IgD-negative memory B cell (primary cell): ENCODE measurements at regions not wholly inside any gene's neighbourhood (a gene's known extent, or its start where the extent isn't known, plus 50 kb on each side); places are given as distances from the start of the nearest gene placed in this dataset.

Source experiments
- H3K27ac Mint-ChIP-seq, 3 donors: one replicate each; pipeline ENCODE4 v1.8.0; 2020 to 2022; ENCODE audit warnings: mild to moderate bottlenecking in 3 of 3, mixed read lengths in 3 of 3, moderate library complexity in 1 of 3
- H3K27me3 Mint-ChIP-seq: one replicate; pipeline ENCODE4 v1.8.0; 2021; ENCODE audit warnings: mixed read lengths
- H3K36me3 Mint-ChIP-seq: one replicate; pipeline ENCODE4 v1.8.0; 2020; ENCODE audit warnings: mild to moderate bottlenecking, mixed read lengths
- H3K4me1 Mint-ChIP-seq, 3 donors: one replicate each; pipeline ENCODE4 v1.8.0; 2020 to 2022; ENCODE audit warnings: mixed read lengths in 3 of 3, mild to moderate bottlenecking in 1 of 3
- H3K4me3 Mint-ChIP-seq, 4 donors: one replicate each; pipeline ENCODE4 v1.8.0; 2020 to 2022; ENCODE audit warnings: mild to moderate bottlenecking in 4 of 4, mixed read lengths in 4 of 4, moderate library complexity in 3 of 4
- H3K9me3 Mint-ChIP-seq, 3 donors: one replicate each; pipeline ENCODE4 v1.8.0; 2020 to 2021; ENCODE audit warnings: mixed read lengths in 3 of 3, mild to moderate bottlenecking in 1 of 3

DNA sequence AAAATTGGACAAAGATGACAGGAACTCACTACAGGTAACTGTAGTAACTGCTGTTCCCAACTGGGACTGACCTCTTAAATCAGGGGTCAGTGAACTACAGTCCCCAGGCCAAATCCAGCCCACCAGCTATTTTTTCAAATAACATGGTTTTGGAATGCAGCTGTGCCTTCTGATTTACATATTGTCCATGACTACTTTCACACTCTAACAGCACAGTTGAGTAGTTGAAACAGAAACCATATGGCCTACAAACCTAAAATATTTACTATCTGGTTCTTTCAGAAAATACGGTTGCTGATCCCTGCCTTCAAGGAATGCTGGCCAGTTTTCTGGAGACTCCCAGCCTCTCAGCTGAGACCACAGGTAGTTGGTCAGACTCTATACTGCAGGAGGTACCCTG, 161.5 kb upstream of the PRNP start:
- Mint-ChIP-seq H3K27me3 (peaks cover 5% of the 10 kb centered on the region), H3K36me3 (peaks cover 2% of the 10 kb centered on the region), H3K4me1 (no peaks in the 10 kb centered on the region), H3K4me3 (no peak overlapping the region), H3K9me3 (peaks cover 6 to 27% (median 20%) of the 10 kb centered on the region in 3 donors), H3K27ac (no peak overlapping the region)

DNA sequence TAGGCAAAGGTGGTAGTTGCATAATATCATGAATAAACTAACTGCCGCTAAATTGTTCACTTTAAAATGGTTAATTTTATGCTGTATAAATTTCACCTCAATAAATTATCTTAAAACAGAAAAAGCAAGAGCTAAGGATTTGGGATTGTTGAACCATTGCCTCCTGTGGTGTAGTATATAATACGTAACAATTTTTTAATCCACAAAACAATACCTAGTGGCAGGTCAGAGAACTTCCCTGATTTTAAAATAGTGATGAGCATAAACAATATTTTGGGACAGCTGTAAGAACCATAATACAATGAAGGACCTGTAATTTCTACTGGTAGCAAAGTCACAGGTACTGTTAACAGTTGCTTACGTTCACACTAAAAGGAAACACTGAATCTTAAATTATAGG, 161.9 kb upstream of the PRNP start:
- peaks cover 6% of the 10 kb centered on the region for H3K27me3 Mint-ChIP-seq
- H3K36me3 Mint-ChIP-seq = peaks cover 3% of the 10 kb centered on the region
- H3K27ac Mint-ChIP-seq = no peak overlapping the region
- peaks cover 5 to 22% (median 20%) of the 10 kb centered on the region in 3 donors for H3K9me3 Mint-ChIP-seq
- H3K4me3 Mint-ChIP-seq = no peak overlapping the region
- no peaks in the 10 kb centered on the region for H3K4me1 Mint-ChIP-seq

DNA sequence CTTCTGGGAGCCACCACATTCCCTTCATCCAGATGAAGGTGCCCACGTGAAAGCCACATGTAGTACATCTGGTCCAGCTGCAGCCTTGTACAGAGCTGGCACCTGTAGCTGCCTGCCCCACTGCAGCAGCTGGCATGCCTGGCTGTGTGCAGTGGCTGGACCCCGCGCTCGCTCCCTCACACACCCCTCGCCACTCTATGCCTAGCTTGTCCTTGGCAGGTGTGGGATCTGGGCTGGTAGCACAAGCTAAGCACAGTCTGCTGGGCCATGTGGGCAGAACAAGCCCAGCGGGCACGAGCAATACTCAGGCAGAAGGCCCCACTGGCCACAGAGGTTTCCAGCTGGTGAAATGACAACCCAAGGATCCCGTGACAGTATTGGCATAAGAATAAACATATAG, 163.9 kb upstream of the PRNP start:
- Mint-ChIP-seq H3K4me1 (no peaks in the 10 kb centered on the region), H3K27me3 (peaks cover 8% of the 10 kb centered on the region), H3K4me3 (no peak overlapping the region), H3K9me3 (peaks cover 2 to 12% (median 7%) of the 10 kb centered on the region in 3 donors), H3K36me3 (peaks cover 3% of the 10 kb centered on the region), H3K27ac (no peak overlapping the region)

DNA sequence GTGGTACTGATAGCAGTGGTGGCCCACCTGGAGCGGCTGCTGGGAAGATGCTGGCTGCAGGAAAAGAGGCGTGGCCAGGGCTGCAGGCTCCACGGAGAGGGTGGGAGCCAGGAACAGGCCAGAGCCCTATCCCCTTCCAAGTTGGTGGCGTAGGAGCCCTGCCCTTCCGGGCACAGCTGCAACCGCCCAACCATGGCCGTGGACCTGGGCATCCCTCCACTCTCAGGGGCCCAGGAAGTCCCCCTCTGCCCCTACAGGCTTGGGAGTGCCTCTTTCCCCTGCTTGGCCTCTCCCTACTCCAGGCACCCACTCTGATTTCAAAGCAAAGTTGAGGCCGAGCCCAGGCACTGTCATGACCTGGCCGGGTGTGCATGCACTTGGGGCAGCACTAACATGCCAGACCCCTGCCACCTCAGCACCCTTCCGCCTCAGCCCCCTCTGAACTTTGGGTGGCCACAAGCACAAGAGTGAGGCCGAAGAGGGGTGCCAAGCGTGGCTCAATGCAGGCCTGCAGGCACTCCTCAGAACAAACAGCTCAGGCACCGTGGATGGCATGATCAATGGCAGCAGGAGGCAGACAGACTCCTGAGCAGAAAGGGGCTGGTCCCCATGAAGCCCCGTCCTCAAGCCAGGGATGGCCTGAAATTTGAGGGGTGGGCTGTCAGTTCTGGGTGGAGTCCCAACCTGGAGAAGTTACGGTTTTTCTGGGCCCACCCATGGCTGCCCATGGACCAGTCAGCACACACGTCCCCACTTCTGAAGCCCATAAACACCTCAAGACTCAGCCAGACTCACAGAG, 164.9 kb upstream of the PRNP start:
- Mint-ChIP-seq H3K27ac (no peak overlapping the region), H3K9me3 (peaks cover 3 to 8% (median 7%) of the 10 kb centered on the region in 3 donors), H3K27me3 (peaks cover 6% of the 10 kb centered on the region), H3K36me3 (peaks cover 3% of the 10 kb centered on the region), H3K4me1 (no peaks in the 10 kb centered on the region), H3K4me3 (no peak overlapping the region)

DNA sequence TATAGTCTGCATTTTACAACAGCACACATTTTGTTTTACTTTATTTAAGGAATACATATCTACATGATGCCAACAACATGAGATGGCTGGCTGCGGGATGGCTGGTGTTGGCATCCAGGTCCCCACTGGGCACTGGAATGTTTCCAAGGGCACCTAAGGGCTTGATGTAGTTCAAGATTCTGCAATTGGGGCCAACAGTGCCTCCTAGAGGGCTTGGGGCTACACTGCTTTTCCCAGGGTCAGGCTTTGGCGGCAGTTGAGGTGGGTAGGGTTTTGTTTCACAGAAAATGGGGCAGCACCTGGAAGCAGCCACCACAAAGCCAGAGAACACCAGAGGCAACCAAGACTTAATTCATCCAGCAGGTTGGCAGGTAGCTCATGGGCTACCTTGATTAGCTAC, 166.7 kb upstream of the PRNP start:
- H3K9me3 Mint-ChIP-seq = peaks cover 5 to 8% (median 7%) of the 10 kb centered on the region in 3 donors
- H3K36me3 Mint-ChIP-seq = peaks cover 3% of the 10 kb centered on the region
- no peaks in the 10 kb centered on the region for H3K4me1 Mint-ChIP-seq
- no peak overlapping the region for H3K4me3 Mint-ChIP-seq
- peaks cover 9% of the 10 kb centered on the region for H3K27me3 Mint-ChIP-seq
- H3K27ac Mint-ChIP-seq = no peak overlapping the region

DNA sequence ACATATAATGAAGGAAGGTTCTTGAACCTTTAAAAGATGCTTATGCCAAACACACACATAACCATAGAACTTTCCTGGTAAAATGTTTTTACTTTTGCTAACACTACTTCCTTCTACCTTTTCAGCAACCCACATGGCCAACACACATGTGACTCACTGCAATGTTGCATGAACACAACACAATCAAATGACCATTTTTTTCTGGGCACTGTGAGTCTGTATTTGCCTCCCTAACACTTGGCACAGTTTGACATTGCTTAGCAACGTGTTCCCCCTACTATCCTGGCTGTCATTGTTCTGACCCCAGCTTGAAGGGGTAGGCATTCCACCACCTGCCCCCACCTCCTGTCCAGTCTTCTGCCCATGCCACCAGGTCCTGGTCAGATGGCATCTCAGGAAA, 169.4 kb upstream of the PRNP start:
- peaks cover 0 to 7% (median 3%) of the 10 kb centered on the region in 3 donors for H3K9me3 Mint-ChIP-seq
- no peak overlapping the region for H3K4me3 Mint-ChIP-seq
- H3K4me1 Mint-ChIP-seq = no peaks in the 10 kb centered on the region
- peaks cover 1% of the 10 kb centered on the region for H3K36me3 Mint-ChIP-seq
- H3K27ac Mint-ChIP-seq = peak overlapping the region in 1 of 3 donors; percentile 48
- peaks cover 9% of the 10 kb centered on the region for H3K27me3 Mint-ChIP-seq

DNA sequence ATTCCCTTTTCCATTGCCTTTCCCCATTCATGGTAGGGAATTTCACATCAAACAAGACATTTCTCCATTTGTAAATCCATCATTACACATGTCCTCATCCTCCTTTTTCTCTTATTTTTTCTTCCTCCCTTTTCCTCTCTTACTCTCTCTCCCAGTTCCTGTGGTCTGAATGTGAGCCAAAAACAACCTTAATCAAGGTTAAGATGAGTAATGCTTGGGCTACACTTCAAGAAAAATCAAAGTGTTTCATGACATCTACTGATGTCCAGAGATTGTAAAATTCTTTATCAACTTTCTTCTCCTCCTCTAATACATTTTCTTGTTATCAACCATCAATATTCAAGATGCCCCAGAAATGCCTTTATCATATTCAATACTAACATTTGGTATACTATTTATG, 172.5 kb upstream of the PRNP start:
- peaks cover 5% of the 10 kb centered on the region for H3K27me3 Mint-ChIP-seq
- H3K4me1 Mint-ChIP-seq = no peaks in the 10 kb centered on the region
- H3K9me3 Mint-ChIP-seq = peaks cover 3 to 7% (median 6%) of the 10 kb centered on the region in 3 donors
- H3K4me3 Mint-ChIP-seq = no peak overlapping the region
- no peaks in the 10 kb centered on the region for H3K36me3 Mint-ChIP-seq
- H3K27ac Mint-ChIP-seq = no peak overlapping the region

DNA sequence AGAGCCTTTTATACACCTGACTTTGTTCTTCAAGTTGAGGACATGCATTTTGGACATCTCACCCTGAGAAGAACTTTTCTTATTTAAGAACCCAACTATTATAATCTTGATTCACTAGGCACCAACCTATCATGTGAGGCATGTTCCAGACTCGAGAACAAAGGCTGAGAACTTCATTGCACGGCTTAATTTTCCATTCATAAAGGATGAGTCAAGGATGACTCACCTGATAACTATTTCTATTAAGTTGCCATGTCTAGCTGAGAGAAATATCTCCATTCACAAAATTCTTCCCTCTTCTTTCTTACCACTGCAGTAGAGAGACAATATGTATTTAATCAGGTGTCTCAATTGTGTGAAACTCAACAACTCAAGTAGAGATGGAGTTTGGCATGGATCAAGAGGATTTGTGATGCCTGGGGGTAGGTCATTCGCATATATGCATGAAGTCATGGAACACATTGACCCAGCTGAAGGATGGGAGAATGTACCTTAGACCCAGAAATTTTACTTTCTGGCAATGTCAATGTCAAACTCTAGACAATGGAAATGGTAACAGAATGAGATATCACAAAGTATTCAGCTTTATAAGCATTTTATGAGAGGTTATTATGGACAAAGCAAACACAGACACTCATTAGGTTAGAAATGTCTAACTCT, 173.2 kb upstream of the PRNP start:
- Mint-ChIP-seq H3K4me3 (no peak overlapping the region), H3K4me1 (no peaks in the 10 kb centered on the region), H3K36me3 (no peaks in the 10 kb centered on the region), H3K27ac (no peak overlapping the region), H3K9me3 (peaks cover 3 to 7% (median 6%) of the 10 kb centered on the region in 3 donors), H3K27me3 (peaks cover 5% of the 10 kb centered on the region)

DNA sequence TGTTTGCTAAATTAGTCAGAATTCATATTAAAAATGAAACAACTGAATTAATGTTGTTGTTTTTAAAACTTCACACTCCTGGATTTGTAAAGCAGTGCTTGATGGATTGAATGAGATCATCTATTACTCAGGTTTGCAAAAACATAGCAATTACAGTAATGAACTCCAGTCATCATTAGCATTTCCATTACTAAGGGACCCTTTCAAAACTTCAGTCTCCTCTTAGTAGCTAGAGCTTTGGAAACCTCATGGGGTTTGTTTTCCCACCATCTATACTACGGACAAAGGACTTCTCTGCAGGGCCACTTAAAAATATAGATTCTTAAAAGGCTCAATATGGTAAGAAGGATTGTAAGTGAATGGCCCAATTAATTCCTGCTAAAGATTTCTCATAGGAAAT, 174.5 kb upstream of the PRNP start:
- H3K27ac Mint-ChIP-seq = no peak overlapping the region
- no peaks in the 10 kb centered on the region for H3K4me1 Mint-ChIP-seq
- peaks cover under 1% of the 10 kb centered on the region for H3K36me3 Mint-ChIP-seq
- no peak overlapping the region for H3K4me3 Mint-ChIP-seq
- peaks cover 2 to 7% (median 6%) of the 10 kb centered on the region in 3 donors for H3K9me3 Mint-ChIP-seq
- peaks cover 3% of the 10 kb centered on the region for H3K27me3 Mint-ChIP-seq

DNA sequence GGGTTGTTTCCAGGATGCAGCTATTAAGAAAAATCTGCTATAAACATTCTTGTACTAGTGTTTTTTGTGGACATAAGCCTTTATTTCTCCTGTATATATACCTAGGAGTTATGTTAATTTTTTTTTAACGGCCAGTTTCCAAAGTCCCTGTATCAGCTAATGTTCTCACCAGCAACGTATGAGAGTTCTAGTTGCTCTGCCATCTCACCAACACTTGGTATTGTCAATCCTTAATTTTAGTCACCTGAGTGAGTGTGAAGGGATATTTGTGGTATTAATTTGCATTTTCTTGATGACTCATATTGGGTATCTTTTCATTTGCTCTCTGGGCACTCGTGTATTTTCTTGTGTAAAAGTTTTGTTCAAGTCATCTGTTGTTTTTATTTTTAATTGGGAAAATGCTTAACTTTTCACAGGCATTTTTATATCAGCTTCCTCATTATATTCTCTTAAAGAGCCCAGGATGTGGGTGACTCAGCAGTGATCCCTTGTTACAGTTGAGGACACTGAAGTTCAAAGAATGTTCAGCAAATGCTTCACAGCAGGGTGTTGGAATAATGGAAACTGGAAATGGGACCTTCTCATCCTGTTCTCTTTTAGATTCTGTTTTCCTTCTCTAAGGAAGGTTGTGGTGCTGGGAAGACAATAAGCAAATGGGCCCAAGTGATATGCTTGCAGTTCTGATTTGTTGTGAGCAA, 176.3 kb upstream of the PRNP start:
- H3K9me3 Mint-ChIP-seq = peaks cover 2 to 7% (median 6%) of the 10 kb centered on the region in 3 donors
- peaks cover 3% of the 10 kb centered on the region for H3K27me3 Mint-ChIP-seq
- no peak overlapping the region for H3K27ac Mint-ChIP-seq
- peaks cover 3% of the 10 kb centered on the region for H3K36me3 Mint-ChIP-seq
- H3K4me1 Mint-ChIP-seq = no peaks in the 10 kb centered on the region
- H3K4me3 Mint-ChIP-seq = no peak overlapping the region

DNA sequence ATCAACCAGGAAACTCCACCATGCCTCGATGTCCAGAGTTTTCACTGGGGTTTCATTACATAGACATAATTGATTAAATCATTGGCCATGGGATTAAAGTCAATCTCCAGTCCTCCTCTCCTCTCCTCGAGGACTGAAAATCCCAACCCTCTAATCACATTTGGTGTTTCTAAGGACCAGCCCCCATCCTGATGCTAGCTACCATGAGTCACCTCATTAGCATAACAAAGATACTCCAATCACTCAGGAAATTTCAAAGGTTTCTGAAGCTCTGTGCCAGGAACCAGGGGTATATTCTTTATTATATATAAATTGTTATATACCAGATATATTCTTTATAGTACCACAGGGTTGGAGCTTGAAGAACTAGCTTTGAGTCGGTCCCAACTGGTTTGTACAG, 177.5 kb upstream of the PRNP start:
- Mint-ChIP-seq H3K4me1 (no peaks in the 10 kb centered on the region), H3K4me3 (no peak overlapping the region), H3K9me3 (peaks cover 0 to 9% (median 6%) of the 10 kb centered on the region in 3 donors), H3K27ac (no peak overlapping the region), H3K36me3 (peaks cover 3% of the 10 kb centered on the region), H3K27me3 (peaks cover 4% of the 10 kb centered on the region)

DNA sequence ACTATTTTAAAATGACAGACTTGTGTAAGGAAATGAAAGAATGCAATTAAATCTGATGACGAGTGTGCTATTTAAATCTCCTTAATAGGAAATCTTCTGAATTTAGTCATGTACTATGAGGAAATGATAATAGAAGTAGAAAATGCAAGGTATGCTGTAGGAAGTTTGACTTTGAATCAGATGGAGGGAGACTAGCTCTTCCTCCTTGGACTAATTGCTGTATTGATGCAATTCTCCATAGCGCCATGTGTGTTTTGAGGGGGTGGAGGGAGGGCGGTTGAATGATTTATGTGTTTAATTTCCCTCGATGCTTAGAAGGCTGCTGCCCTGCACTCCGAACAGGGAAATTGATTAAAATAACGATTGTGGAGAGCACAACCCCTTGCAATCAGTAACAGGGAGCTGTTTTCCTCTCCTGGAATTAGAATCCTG, 179.0 kb upstream of the PRNP start:
- Mint-ChIP-seq H3K4me1 (no peaks in the 10 kb centered on the region), H3K9me3 (peaks cover 0 to 10% (median 6%) of the 10 kb centered on the region in 3 donors), H3K4me3 (no peak overlapping the region), H3K27ac (no peak overlapping the region), H3K36me3 (peaks cover 3% of the 10 kb centered on the region), H3K27me3 (peaks cover 4% of the 10 kb centered on the region)

DNA sequence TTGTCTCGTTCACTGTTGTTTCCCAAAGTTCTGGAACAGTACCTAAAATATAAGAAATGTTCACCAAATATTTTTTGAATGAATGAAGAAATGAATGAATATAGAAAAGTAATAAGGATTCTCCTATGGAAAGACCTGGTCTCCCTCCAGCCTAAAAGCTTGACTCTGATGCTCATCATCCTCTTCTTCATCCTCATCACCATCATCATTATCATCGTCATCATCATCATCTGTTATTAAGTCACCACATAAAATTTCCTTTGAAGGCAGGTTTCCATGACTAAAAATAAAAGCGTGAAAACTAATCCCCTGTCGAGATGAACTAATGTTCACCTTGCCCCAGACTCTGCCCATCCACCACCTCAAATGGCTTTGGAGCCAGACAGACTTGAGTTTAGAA, 181.4 kb upstream of the PRNP start:
- Mint-ChIP-seq H3K4me1 (no peaks in the 10 kb centered on the region), H3K36me3 (peaks cover 3% of the 10 kb centered on the region), H3K27ac (no peak overlapping the region), H3K27me3 (peaks cover 6% of the 10 kb centered on the region), H3K9me3 (peaks cover 1 to 10% (median 5%) of the 10 kb centered on the region in 3 donors), H3K4me3 (no peak overlapping the region)

DNA sequence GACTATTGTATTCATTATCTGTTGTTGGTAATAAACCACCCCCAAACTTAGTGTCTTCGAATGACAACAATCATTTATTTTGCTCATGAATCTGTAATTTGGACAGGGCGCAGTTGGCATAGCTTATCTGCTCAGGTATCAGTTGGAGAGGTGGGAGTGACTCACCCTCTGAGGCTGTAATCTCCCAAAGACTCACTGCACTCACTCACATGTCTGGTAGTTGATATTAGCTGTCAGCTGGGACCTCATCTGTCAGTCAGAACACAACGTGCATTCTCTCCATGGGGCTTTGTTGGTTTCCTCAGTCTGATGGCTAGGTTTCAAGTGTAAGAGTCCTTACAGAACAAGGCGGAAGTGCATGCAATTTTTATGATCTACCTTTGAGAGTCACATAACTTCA, 183.5 kb upstream of the PRNP start:
- no peak overlapping the region for H3K27ac Mint-ChIP-seq
- H3K9me3 Mint-ChIP-seq = peaks cover 6 to 12% (median 9%) of the 10 kb centered on the region in 3 donors
- H3K4me3 Mint-ChIP-seq = no peak overlapping the region
- peaks cover 6% of the 10 kb centered on the region for H3K27me3 Mint-ChIP-seq
- no peaks in the 10 kb centered on the region for H3K4me1 Mint-ChIP-seq
- H3K36me3 Mint-ChIP-seq = peaks cover 7% of the 10 kb centered on the region

DNA sequence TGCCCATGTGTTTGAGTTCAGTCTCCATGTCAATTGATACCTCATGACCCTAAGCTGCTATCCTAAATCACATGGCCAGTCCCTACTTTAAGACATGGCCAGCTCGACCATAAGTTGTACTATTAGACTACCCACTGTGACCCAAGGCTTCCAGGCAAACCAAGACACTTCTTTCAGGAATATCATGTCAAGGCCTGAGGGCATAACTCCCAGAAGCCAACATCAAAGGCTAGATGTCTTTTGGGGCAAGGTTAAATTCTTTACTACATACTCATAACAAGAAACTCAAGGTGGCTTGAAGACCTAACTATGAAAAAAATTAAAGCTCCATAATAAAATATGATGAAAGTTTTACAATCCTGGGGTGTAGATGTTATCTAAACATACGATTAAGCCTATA, 192.9 kb upstream of the PRNP start:
- Mint-ChIP-seq H3K27me3 (no peaks in the 10 kb centered on the region), H3K27ac (no peak overlapping the region), H3K9me3 (peaks cover 0 to 4% (median 3%) of the 10 kb centered on the region in 3 donors)

More for the DNA sequence above, 192.9 kb upstream of the PRNP start:
- H3K4me1 Mint-ChIP-seq = no peaks in the 10 kb centered on the region
- no peaks in the 10 kb centered on the region for H3K36me3 Mint-ChIP-seq
- no peak overlapping the region for H3K4me3 Mint-ChIP-seq
